ENCODE measurements at regions not wholly inside any gene's neighbourhood (a gene's known extent, or its start where the extent isn't known, plus 50 kb on each side); places are given as distances from the start of the nearest gene placed in this dataset.

- no peak for TF ChIP-seq ELF4 (IDR thresholded peaks at IDR 0.05)
- TF ChIP-seq ZNF384 (IDR thresholded peaks at IDR 0.05), result no peak
- no peak for TF ChIP-seq HDGF (IDR thresholded peaks at IDR 0.05; ENCODE audit: borderline replicate concordance)
- TF ChIP-seq BHLHE40 (IDR thresholded peaks at IDR 0.05; ENCODE audit: borderline replicate concordance), result no peak
- no peak for TF ChIP-seq NFRKB (IDR thresholded peaks at IDR 0.05)
- no peak for TF ChIP-seq FOXK2 (IDR thresholded peaks at IDR 0.05)
- no peak for TF ChIP-seq LEF1 (IDR thresholded peaks at IDR 0.05; ENCODE audit: borderline replicate concordance)
- TF ChIP-seq SUZ12 (IDR thresholded peaks at IDR 0.05), result no peak
- no peak for TF ChIP-seq SP1 (IDR thresholded peaks at IDR 0.05)
- TF ChIP-seq CTBP1 (IDR thresholded peaks at IDR 0.05; ENCODE audit: borderline replicate concordance), result no peak
- TF ChIP-seq FOXA1 (IDR thresholded peaks at IDR 0.05), result no peak
- TF ChIP-seq ARNT (IDR thresholded peaks at IDR 0.05), result no peak
- no peak for TF ChIP-seq TARDBP (IDR thresholded peaks at IDR 0.05)
- no peak for TF ChIP-seq L3MBTL2 (conservative IDR thresholded peaks at IDR 0.05)
- TF ChIP-seq FOXM1 (IDR thresholded peaks at IDR 0.05; ENCODE audit: borderline replicate concordance), result no peak
- TF ChIP-seq PKNOX1 (IDR thresholded peaks at IDR 0.05), result no peak
- CTCF ChIA-PET, result no interaction called here
- POLR2A ChIA-PET, result no interaction called here
- no peak for DNase-seq (ENCODE audit: extremely low spot score)
Observed at GRCh38 chr6:99186417-99186816, 163.1 kb downstream of the FAXC start.

GRCh38 chr6:99185525-99185924 is 163.9 kb downstream of the FAXC start:
- DNase-seq (ENCODE audit: extremely low spot score), result no peak
- ChIA-PET CTCF (no interaction called here), POLR2A (no interaction called here)
- TF ChIP-seq FOXM1 (IDR thresholded peaks at IDR 0.05; ENCODE audit: borderline replicate concordance), result no peak
- no peak for TF ChIP-seq ZNF384 (IDR thresholded peaks at IDR 0.05)
- TF ChIP-seq ARNT (IDR thresholded peaks at IDR 0.05), result no peak
- TF ChIP-seq TARDBP (IDR thresholded peaks at IDR 0.05), result no peak
- TF ChIP-seq NFRKB (IDR thresholded peaks at IDR 0.05), result no peak
- no peak for TF ChIP-seq SP1 (IDR thresholded peaks at IDR 0.05)

- no peak for DNase-seq (ENCODE audit: extremely low spot score)
- ChIA-PET POLR2A (no interaction called here), CTCF (interaction anchor here (1.0 kb wide), 1 partner anchor 57 kb away, joined by 3 read pairs; no protein-coding TSS in a partner anchor)
- TF ChIP-seq PKNOX1 (IDR thresholded peaks at IDR 0.05) (no peak), HDGF (IDR thresholded peaks at IDR 0.05; ENCODE audit: borderline replicate concordance) (no peak), SUZ12 (IDR thresholded peaks at IDR 0.05) (no peak), FOXA1 (IDR thresholded peaks at IDR 0.05) (no peak), FOXM1 (IDR thresholded peaks at IDR 0.05; ENCODE audit: borderline replicate concordance) (no peak), L3MBTL2 (conservative IDR thresholded peaks at IDR 0.05) (no peak), BHLHE40 (IDR thresholded peaks at IDR 0.05; ENCODE audit: borderline replicate concordance) (no peak)
Observed at GRCh38 chr6:99184696-99185095, 164.8 kb downstream of the FAXC start.

GRCh38 chr6:99183066-99183465 is 166.4 kb downstream of the FAXC start:
- CTCF ChIA-PET, result no interaction called here
- DNase-seq (ENCODE audit: extremely low spot score), result no peak
- TF ChIP-seq SUZ12 (IDR thresholded peaks at IDR 0.05) (no peak), CTBP1 (IDR thresholded peaks at IDR 0.05; ENCODE audit: borderline replicate concordance) (no peak), BHLHE40 (IDR thresholded peaks at IDR 0.05; ENCODE audit: borderline replicate concordance) (no peak), ELF4 (IDR thresholded peaks at IDR 0.05) (no peak), HDGF (IDR thresholded peaks at IDR 0.05; ENCODE audit: borderline replicate concordance) (no peak), NFRKB (IDR thresholded peaks at IDR 0.05) (no peak), LEF1 (IDR thresholded peaks at IDR 0.05; ENCODE audit: borderline replicate concordance) (no peak), PKNOX1 (IDR thresholded peaks at IDR 0.05) (no peak), FOXM1 (IDR thresholded peaks at IDR 0.05; ENCODE audit: borderline replicate concordance) (no peak), SP1 (IDR thresholded peaks at IDR 0.05) (no peak), FOXK2 (IDR thresholded peaks at IDR 0.05) (no peak), L3MBTL2 (conservative IDR thresholded peaks at IDR 0.05) (no peak)
- POLR2A ChIA-PET, result no interaction called here

- CTCF ChIA-PET, result no interaction called here
- TF ChIP-seq BHLHE40 (IDR thresholded peaks at IDR 0.05; ENCODE audit: borderline replicate concordance) (no peak), SP1 (IDR thresholded peaks at IDR 0.05) (no peak), ARNT (IDR thresholded peaks at IDR 0.05) (no peak), FOXA1 (IDR thresholded peaks at IDR 0.05) (no peak), NFRKB (IDR thresholded peaks at IDR 0.05) (no peak), ELF4 (IDR thresholded peaks at IDR 0.05) (no peak), LEF1 (IDR thresholded peaks at IDR 0.05; ENCODE audit: borderline replicate concordance) (no peak), HDGF (IDR thresholded peaks at IDR 0.05; ENCODE audit: borderline replicate concordance) (no peak), ZNF384 (IDR thresholded peaks at IDR 0.05) (no peak), FOXM1 (IDR thresholded peaks at IDR 0.05; ENCODE audit: borderline replicate concordance) (no peak), FOXK2 (IDR thresholded peaks at IDR 0.05) (no peak), CTBP1 (IDR thresholded peaks at IDR 0.05; ENCODE audit: borderline replicate concordance) (no peak), SUZ12 (IDR thresholded peaks at IDR 0.05) (no peak), PKNOX1 (IDR thresholded peaks at IDR 0.05) (no peak)
- POLR2A ChIA-PET, result no interaction called here
- no peak for DNase-seq (ENCODE audit: extremely low spot score)
Observed at GRCh38 chr6:99181174-99181573, 168.3 kb downstream of the FAXC start.

- ChIA-PET CTCF (no interaction called here), POLR2A (no interaction called here)
- TF ChIP-seq SP1 (IDR thresholded peaks at IDR 0.05) (no peak), PKNOX1 (IDR thresholded peaks at IDR 0.05) (no peak), BHLHE40 (IDR thresholded peaks at IDR 0.05; ENCODE audit: borderline replicate concordance) (no peak), CTBP1 (IDR thresholded peaks at IDR 0.05; ENCODE audit: borderline replicate concordance) (no peak), ELF4 (IDR thresholded peaks at IDR 0.05) (no peak), LEF1 (IDR thresholded peaks at IDR 0.05; ENCODE audit: borderline replicate concordance) (no peak), NFRKB (IDR thresholded peaks at IDR 0.05) (no peak)
- DNase-seq (ENCODE audit: extremely low spot score), result no peak
Observed at GRCh38 chr6:99178168-99178567, 171.3 kb downstream of the FAXC start.
